Hepatocyte (in vitro differentiated cells): ENCODE measurements at regions not wholly inside any gene's neighbourhood (a gene's known extent, or its start where the extent isn't known, plus 50 kb on each side); places are given as distances from the start of the nearest gene placed in this dataset.

Experiments
- CTCF ChIP-seq: fragments of 200-600 bp; sonication (generic); IDR thresholded peaks from 2 replicates; pipeline ENCODE4 v1.5.1; 2016; ENCODE audit warnings: antibody characterized with exemption, mild to moderate bottlenecking; ENCODE audit not compliant: poor library complexity
- EZH2 ChIP-seq: fragments of 200-600 bp; sonication (generic); IDR thresholded peaks from 2 replicates; pipeline ENCODE4 v1.6.1; 2016; ENCODE audit warnings: antibody characterized with exemption, mild to moderate bottlenecking, borderline replicate concordance

- no peak for TF ChIP-seq CTCF
- no peak for TF ChIP-seq EZH2
These were observed 300.9 kb upstream of the CPEB2 start for GRCh38 chr4:14701389-14701788.
